ENCODE measurements at regions not wholly inside any gene's neighbourhood (a gene's known extent, or its start where the extent isn't known, plus 50 kb on each side); places are given as distances from the start of the nearest gene placed in this dataset.
"Not testable (repeated sequence)": the region's sequence is repeated elsewhere in the genome, so short reads cannot be mapped to it uniquely, and the experiment has no call there.

- no peak for DNase-seq (ENCODE audit: low spot score)
Observed at GRCh38 chr6:78505178-78505577, 362.2 kb upstream of the IRAK1BP1 start.

- DNase-seq (ENCODE audit: low spot score), result no peak
Observed at GRCh38 chr6:78511009-78511408, 356.3 kb upstream of the IRAK1BP1 start.

GRCh38 chr6:78513856-78514255 is 353.5 kb upstream of the IRAK1BP1 start:
- peak; percentile 35 for DNase-seq (ENCODE audit: low spot score)

- no peak for DNase-seq (ENCODE audit: low spot score)
Observed at GRCh38 chr6:78515271-78515670, 352.1 kb upstream of the IRAK1BP1 start.

- DNase-seq (ENCODE audit: low spot score), result no peak
Observed at GRCh38 chr6:78517399-78517798, 350.0 kb upstream of the IRAK1BP1 start.

GRCh38 chr6:78523622-78524021 is 343.7 kb upstream of the IRAK1BP1 start:
- no peak for DNase-seq (ENCODE audit: low spot score)

GRCh38 chr6:78525976-78526375 is 341.4 kb upstream of the IRAK1BP1 start:
- no peak for DNase-seq (ENCODE audit: low spot score)

GRCh38 chr6:78526432-78526831 is 340.9 kb upstream of the IRAK1BP1 start:
- no peak for DNase-seq (ENCODE audit: low spot score)

- DNase-seq (ENCODE audit: low spot score), result no peak
Observed at GRCh38 chr6:78528926-78529325, 338.4 kb upstream of the IRAK1BP1 start.

GRCh38 chr6:78530208-78530607 is 337.1 kb upstream of the IRAK1BP1 start:
- no peak for DNase-seq (ENCODE audit: low spot score)

GRCh38 chr6:78533426-78533825 is 333.9 kb upstream of the IRAK1BP1 start:
- no peak for DNase-seq (ENCODE audit: low spot score)

GRCh38 chr6:78533876-78534275 is 333.5 kb upstream of the IRAK1BP1 start:
- DNase-seq (ENCODE audit: low spot score), result no peak

- no peak for DNase-seq (ENCODE audit: low spot score)
Observed at GRCh38 chr6:78538002-78538401, 329.3 kb upstream of the IRAK1BP1 start.

GRCh38 chr6:78547636-78548035 is 319.7 kb upstream of the IRAK1BP1 start:
- DNase-seq (ENCODE audit: low spot score), result not testable (repeated sequence)

GRCh38 chr6:78551361-78551760 is 316.0 kb upstream of the IRAK1BP1 start:
- no peak for DNase-seq (ENCODE audit: low spot score)

- no peak for DNase-seq (ENCODE audit: low spot score)
Observed at GRCh38 chr6:78552435-78552834, 314.9 kb upstream of the IRAK1BP1 start.

- DNase-seq (ENCODE audit: low spot score), result no peak
Observed at GRCh38 chr6:78554341-78554740, 313.0 kb upstream of the IRAK1BP1 start.

- DNase-seq (ENCODE audit: low spot score), result no peak
Observed at GRCh38 chr6:78559056-78559455, 308.3 kb upstream of the IRAK1BP1 start.

- DNase-seq (ENCODE audit: low spot score), result no peak
Observed at GRCh38 chr6:78561015-78561414, 306.3 kb upstream of the IRAK1BP1 start.

GRCh38 chr6:78565997-78566396 is 301.4 kb upstream of the IRAK1BP1 start:
- DNase-seq (ENCODE audit: low spot score), result no peak

- DNase-seq (ENCODE audit: low spot score), result no peak
Observed at GRCh38 chr6:78570044-78570443, 297.3 kb upstream of the IRAK1BP1 start.

- DNase-seq (ENCODE audit: low spot score), result no peak
Observed at GRCh38 chr6:78577585-78577984, 289.8 kb upstream of the IRAK1BP1 start.

GRCh38 chr6:78578430-78578829 is 288.9 kb upstream of the IRAK1BP1 start:
- DNase-seq (ENCODE audit: low spot score), result no peak

- DNase-seq (ENCODE audit: low spot score), result no peak
Observed at GRCh38 chr6:78580923-78581322, 286.4 kb upstream of the IRAK1BP1 start.

GRCh38 chr6:78583079-78583478 is 284.3 kb upstream of the IRAK1BP1 start:
- no peak for DNase-seq (ENCODE audit: low spot score)
